ENCODE measurements at regions not wholly inside any gene's neighbourhood (a gene's known extent, or its start where the extent isn't known, plus 50 kb on each side); places are given as distances from the start of the nearest gene placed in this dataset.

GRCh38 chr9:26243029-26243697 lies 564.9 kb upstream of the TUSC1 start:
- TF ChIP-seq CTCF (IDR thresholded peaks at IDR 0.05) (no peak), POLR2A (IDR thresholded peaks at IDR 0.05) (no peak)
